PC-3 (cell line): ENCODE measurements at regions not wholly inside any gene's neighbourhood (a gene's known extent, or its start where the extent isn't known, plus 50 kb on each side); places are given as distances from the start of the nearest gene placed in this dataset.

Source experiments
- CTCF ChIP-seq: fragments of 300-600 bp; sonication (generic); conservative IDR thresholded peaks from 2 replicates; pipeline ENCODE4 v1.5.1; 2017; ENCODE audit warnings: antibody characterized with exemption, low read depth, mild to moderate bottlenecking, low read length
- EZH2 ChIP-seq: fragments of 300-600 bp; sonication (generic); IDR thresholded peaks from one replicate; pipeline ENCODE4 v1.6.1; 2017; ENCODE audit warnings: antibody characterized with exemption, mild to moderate bottlenecking, low read length; ENCODE audit not compliant: unreplicated experiment

DNA sequence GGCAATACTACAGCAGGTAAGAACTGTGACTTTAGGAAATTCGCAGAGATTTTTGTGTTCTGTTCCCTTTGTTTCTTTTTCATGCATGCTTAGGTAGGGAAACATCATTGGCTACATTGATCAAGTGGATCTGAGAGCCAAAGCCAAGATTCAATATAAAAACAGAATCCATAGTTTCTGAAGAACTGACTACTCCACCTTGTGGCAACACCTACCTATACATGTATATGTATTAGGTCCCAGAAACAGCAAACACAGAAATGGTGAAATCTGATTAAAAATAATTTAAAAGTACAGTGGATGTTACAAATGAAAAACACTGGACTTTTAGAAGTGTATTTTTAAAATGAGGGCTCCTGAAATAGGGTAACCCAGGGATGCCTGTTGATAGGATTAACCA is 322.6 kb upstream of the MAOA start:
- TF ChIP-seq CTCF (peak; percentile 35), EZH2 (no peak)
